Activated T-cell treated with anti-CD3 and anti-CD28 coated beads, Interleukin-2, amount 50 U/mL, for 72 hours (primary cell): ENCODE measurements at regions not wholly inside any gene's neighbourhood (a gene's known extent, or its start where the extent isn't known, plus 50 kb on each side); places are given as distances from the start of the nearest gene placed in this dataset.

ENCODE experiments used
- ATAC-seq, 2 donors: fragments of 150-1000 bp; cut with Tn5 transposase; replicated peaks in 1 of 2; 2 replicates each; pipeline ENCODE4 v1.10.0; 2021; ENCODE audit warnings: moderate library complexity in 2 of 2, mild to moderate bottlenecking in 1 of 2
- DNase-seq, 2 donors: peaks; one replicate each; pipeline ENCODE4 v3.0.0; 2021 to 2022; ENCODE audit warnings: mixed read lengths in 1 of 2
- H3K27ac Mint-ChIP-seq: one replicate; pipeline ENCODE4 v1.8.0; 2022; ENCODE audit warnings: mild to moderate bottlenecking, moderate library complexity, mixed read lengths
- H3K27me3 Mint-ChIP-seq: one replicate; pipeline ENCODE4 v1.8.0; 2022; ENCODE audit warnings: low read depth, mixed read lengths
- H3K36me3 Mint-ChIP-seq, 2 donors: one replicate each; pipeline ENCODE4 v1.8.0; 2022; ENCODE audit warnings: mixed read lengths in 2 of 2, mild to moderate bottlenecking in 1 of 2; ENCODE audit not compliant: insufficient read depth in 2 of 2
- H3K4me1 Mint-ChIP-seq: one replicate; pipeline ENCODE4 v1.8.0; 2022; ENCODE audit warnings: low read depth, mixed read lengths
- H3K4me3 Mint-ChIP-seq, 2 donors: one replicate each; pipeline ENCODE4 v1.8.0; 2022; ENCODE audit warnings: mild to moderate bottlenecking in 2 of 2, mixed read lengths in 2 of 2, moderate library complexity in 2 of 2
- H3K9me3 Mint-ChIP-seq, 2 donors: one replicate each; pipeline ENCODE4 v1.8.0; 2022; ENCODE audit warnings: mixed read lengths in 2 of 2

- no peak for DNase-seq
- Mint-ChIP-seq H3K9me3 (peaks cover 18 to 31% of the 10 kb centered on the region in 2 donors), H3K27ac (no peak overlapping the region), H3K4me1 (no peaks in the 10 kb centered on the region), H3K36me3 (peaks cover 2 to 5% of the 10 kb centered on the region in 2 donors), H3K4me3 (no peak overlapping the region), H3K27me3 (no peaks in the 10 kb centered on the region)
- ATAC-seq, result no peak
These were observed 185.3 kb upstream of the CDH6 start for GRCh38 chr5:31008231-31008630.

- H3K27me3 Mint-ChIP-seq, result no peaks in the 10 kb centered on the region
- H3K4me3 Mint-ChIP-seq, result no peak overlapping the region
- no peaks in the 10 kb centered on the region for H3K4me1 Mint-ChIP-seq
- H3K36me3 Mint-ChIP-seq, result peaks cover 2 to 5% of the 10 kb centered on the region in 2 donors
- H3K27ac Mint-ChIP-seq, result no peak overlapping the region
- peaks cover 18 to 31% of the 10 kb centered on the region in 2 donors for H3K9me3 Mint-ChIP-seq
- no peak for DNase-seq
- ATAC-seq, result no peak
These were observed 185.8 kb upstream of the CDH6 start for GRCh38 chr5:31007672-31008071.

GRCh38 chr5:31000287-31000686 is 193.2 kb upstream of the CDH6 start:
- no peak for ATAC-seq
- Mint-ChIP-seq H3K4me3 (no peak overlapping the region), H3K4me1 (no peaks in the 10 kb centered on the region), H3K9me3 (peaks cover 0 to 17% of the 10 kb centered on the region in 2 donors), H3K27me3 (no peaks in the 10 kb centered on the region), H3K36me3 (no peaks in the 10 kb centered on the region), H3K27ac (no peak overlapping the region)
- no peak for DNase-seq

GRCh38 chr5:30997681-30998080 is 195.8 kb upstream of the CDH6 start:
- H3K27me3 Mint-ChIP-seq, result no peaks in the 10 kb centered on the region
- no peaks in the 10 kb centered on the region for H3K4me1 Mint-ChIP-seq
- no peak overlapping the region for H3K27ac Mint-ChIP-seq
- peaks cover 0 to 6% of the 10 kb centered on the region in 2 donors for H3K9me3 Mint-ChIP-seq
- H3K36me3 Mint-ChIP-seq, result no peaks in the 10 kb centered on the region
- DNase-seq (no peak), ATAC-seq (no peak)
- no peak overlapping the region for H3K4me3 Mint-ChIP-seq

GRCh38 chr5:30994902-30995301 is 198.6 kb upstream of the CDH6 start:
- Mint-ChIP-seq H3K36me3 (no peaks in the 10 kb centered on the region), H3K27me3 (no peaks in the 10 kb centered on the region), H3K4me3 (no peak overlapping the region), H3K4me1 (no peaks in the 10 kb centered on the region), H3K9me3 (peaks cover 2 to 6% of the 10 kb centered on the region in 2 donors), H3K27ac (no peak overlapping the region)
- DNase-seq (no peak), ATAC-seq (no peak)

- Mint-ChIP-seq H3K36me3 (no peaks in the 10 kb centered on the region), H3K27ac (no peak overlapping the region), H3K4me3 (no peak overlapping the region), H3K9me3 (peaks cover 2 to 4% of the 10 kb centered on the region in 2 donors), H3K4me1 (no peaks in the 10 kb centered on the region), H3K27me3 (no peaks in the 10 kb centered on the region)
- ATAC-seq, result no peak
- no peak for DNase-seq
These were observed 199.3 kb upstream of the CDH6 start for GRCh38 chr5:30994176-30994575.

- Mint-ChIP-seq H3K4me3 (no peak overlapping the region), H3K36me3 (peaks cover 0 to 1% of the 10 kb centered on the region in 2 donors), H3K4me1 (no peaks in the 10 kb centered on the region), H3K27me3 (no peaks in the 10 kb centered on the region), H3K9me3 (peaks cover 2 to 5% of the 10 kb centered on the region in 2 donors), H3K27ac (no peak overlapping the region)
- ATAC-seq, result no peak
- no peak for DNase-seq
These were observed 202.0 kb upstream of the CDH6 start for GRCh38 chr5:30991462-30991861.

GRCh38 chr5:30981576-30981975 is 211.9 kb upstream of the CDH6 start:
- ATAC-seq (no peak), DNase-seq (no peak)
- peaks cover 5 to 10% of the 10 kb centered on the region in 2 donors for H3K9me3 Mint-ChIP-seq
- H3K27ac Mint-ChIP-seq, result no peak overlapping the region
- H3K36me3 Mint-ChIP-seq, result no peaks in the 10 kb centered on the region
- no peak overlapping the region for H3K4me3 Mint-ChIP-seq
- H3K27me3 Mint-ChIP-seq, result no peaks in the 10 kb centered on the region
- H3K4me1 Mint-ChIP-seq, result no peaks in the 10 kb centered on the region

- H3K27me3 Mint-ChIP-seq, result no peaks in the 10 kb centered on the region
- no peaks in the 10 kb centered on the region for H3K36me3 Mint-ChIP-seq
- ATAC-seq (no peak), DNase-seq (no peak)
- no peaks in the 10 kb centered on the region for H3K4me1 Mint-ChIP-seq
- H3K9me3 Mint-ChIP-seq, result peaks cover 3 to 5% of the 10 kb centered on the region in 2 donors
- no peak overlapping the region for H3K4me3 Mint-ChIP-seq
- H3K27ac Mint-ChIP-seq, result no peak overlapping the region
These were observed 224.5 kb upstream of the CDH6 start for GRCh38 chr5:30968971-30969370.

GRCh38 chr5:30960036-30960435 is 233.4 kb upstream of the CDH6 start:
- H3K4me1 Mint-ChIP-seq, result no peaks in the 10 kb centered on the region
- H3K27me3 Mint-ChIP-seq, result no peaks in the 10 kb centered on the region
- no peak overlapping the region for H3K4me3 Mint-ChIP-seq
- H3K9me3 Mint-ChIP-seq, result peaks cover 3% of the 10 kb centered on the region in 2 donors
- no peak overlapping the region for H3K27ac Mint-ChIP-seq
- H3K36me3 Mint-ChIP-seq, result no peaks in the 10 kb centered on the region
- DNase-seq (no peak), ATAC-seq (no peak)

GRCh38 chr5:30959238-30959637 is 234.2 kb upstream of the CDH6 start:
- Mint-ChIP-seq H3K4me3 (no peak overlapping the region), H3K36me3 (no peaks in the 10 kb centered on the region), H3K27me3 (no peaks in the 10 kb centered on the region), H3K27ac (no peak overlapping the region), H3K9me3 (peaks cover 3% of the 10 kb centered on the region in 2 donors), H3K4me1 (no peaks in the 10 kb centered on the region)
- DNase-seq (no peak), ATAC-seq (no peak)

- DNase-seq, result no peak
- Mint-ChIP-seq H3K9me3 (peaks cover 0 to 3% of the 10 kb centered on the region in 2 donors), H3K4me1 (no peaks in the 10 kb centered on the region), H3K4me3 (no peak overlapping the region), H3K36me3 (no peaks in the 10 kb centered on the region), H3K27ac (no peak overlapping the region), H3K27me3 (no peaks in the 10 kb centered on the region)
- no peak for ATAC-seq
These were observed 235.9 kb upstream of the CDH6 start for GRCh38 chr5:30957591-30957990.

- ATAC-seq (no peak), DNase-seq (no peak)
- no peak overlapping the region for H3K4me3 Mint-ChIP-seq
- peaks cover 0 to 3% of the 10 kb centered on the region in 2 donors for H3K9me3 Mint-ChIP-seq
- no peaks in the 10 kb centered on the region for H3K4me1 Mint-ChIP-seq
- no peaks in the 10 kb centered on the region for H3K27me3 Mint-ChIP-seq
- no peak overlapping the region for H3K27ac Mint-ChIP-seq
- H3K36me3 Mint-ChIP-seq, result no peaks in the 10 kb centered on the region
These were observed 237.2 kb upstream of the CDH6 start for GRCh38 chr5:30956251-30956650.

GRCh38 chr5:30937070-30937469 is 256.4 kb upstream of the CDH6 start:
- ATAC-seq, result no peak
- DNase-seq, result no peak
- Mint-ChIP-seq H3K4me3 (no peak overlapping the region), H3K27me3 (no peaks in the 10 kb centered on the region), H3K9me3 (peaks cover 3 to 7% of the 10 kb centered on the region in 2 donors), H3K36me3 (no peaks in the 10 kb centered on the region), H3K4me1 (no peaks in the 10 kb centered on the region), H3K27ac (no peak overlapping the region)
